Right lobe of liver (tissue), 6 donors: ENCODE measurements at regions not wholly inside any gene's neighbourhood (a gene's known extent, or its start where the extent isn't known, plus 50 kb on each side); places are given as distances from the start of the nearest gene placed in this dataset.

Experiments
- ATAC-seq, 4 donors: fragments of 200-7000 bp; cut with Tn5 transposase; one replicate each; pipeline ENCODE4 v1.9.1; 2020; ENCODE audit warnings: mild to moderate bottlenecking in 4 of 4, moderate library complexity in 4 of 4
- DNase-seq, 3 donors: peaks; one replicate each; pipeline ENCODE4 v3.0.0-alpha.2; 2020
- H3K27ac ChIP-seq, 3 donors: fragments of 200-600 bp; one replicate each; pipeline ENCODE4 v1.8.0; 2022
- H3K27me3 ChIP-seq, 2 donors: fragments of 200-600 bp; one replicate each; pipeline ENCODE4 v1.8.0; 2022
- H3K36me3 ChIP-seq, 4 donors: fragments of 200-600 bp; sonication (generic) in 1 of 4; one replicate each; pipeline versions ENCODE4 v1.5.1 to v1.8.0; 2017 to 2022; ENCODE audit warnings: control low read depth in 1 of 4
- H3K4me1 ChIP-seq, 4 donors: fragments of 200-600 bp; sonication (generic) in 1 of 4; one replicate each; pipeline versions ENCODE4 v1.5.1 to v1.8.0; 2017 to 2022; ENCODE audit warnings: control low read depth in 1 of 4
- H3K4me3 ChIP-seq, 3 donors: fragments of 200-600 bp; one replicate each; pipeline ENCODE4 v1.8.0; 2022
- H3K9me3 ChIP-seq, 4 donors: fragments of 200-600 bp; sonication (generic) in 1 of 4; one replicate each; pipeline versions ENCODE4 v1.5.1 to v1.8.0; 2017 to 2022; ENCODE audit warnings: control low read depth in 1 of 4
- POLR2A ChIP-seq: fragments of 450-650 bp; IDR thresholded peaks from one replicate; pipeline ENCODE4 v1.6.1; 2017; ENCODE audit warnings: antibody characterized with exemption, mild to moderate bottlenecking
- whole genome bisulfite sequencing: methylation state at CpG from one replicate; pipeline ENCODE4 v1.1.6; 2018; ENCODE audit warnings: low coverage, low lambda C conversion rate; ENCODE audit not compliant: insufficient coverage; ENCODE audit errors: missing lambda C conversion rate; 5-methylcytosine and 5-hydroxymethylcytosine counted together
- intact Hi-C, 2 donors: fragments of 100-400 bp; cut with DNase I; formaldehyde crosslinking; loops; one replicate each; pipeline versions ENCODE4 v1.11.2 to v1.14.1; 2022
- TF ChIP-seq, protein P1 (sequence below), 4 donors: fragments of 200-600 bp in 3 of 4; fragments of 450-650 bp in 1 of 4; IDR thresholded peaks; one replicate each; pipeline versions ENCODE4 v1.5.1 to v1.8.0; 2016 to 2022; ENCODE audit warnings: antibody characterized with exemption in 4 of 4, mild to moderate bottlenecking in 2 of 4
- donor health status: DM: no; HTN: yes; CAD: no.
- donor health status: DM: no; HTN: no; CAD: no.
- donor health status: DM: no; HTN: no; CAD: no.
- donor health status: DM: no; HTN: yes; CAD: no.
- donor health status: DM: no; HTN: yes; CAD: no.

- Histone ChIP-seq H3K4me3 (no peak overlapping the region), H3K36me3 (no peaks in the 10 kb centered on the region), H3K27ac (no peak overlapping the region), H3K27me3 (no peaks in the 10 kb centered on the region), H3K9me3 (no peaks in the 10 kb centered on the region), H3K4me1 (no peaks in the 10 kb centered on the region)
- 37% methylated on average over 5 of the region's 5 CpGs for WGBS
- intact Hi-C loops, result no loop called here
- no peak for ATAC-seq
- no peak for DNase-seq
- TF ChIP-seq, protein P1, sequence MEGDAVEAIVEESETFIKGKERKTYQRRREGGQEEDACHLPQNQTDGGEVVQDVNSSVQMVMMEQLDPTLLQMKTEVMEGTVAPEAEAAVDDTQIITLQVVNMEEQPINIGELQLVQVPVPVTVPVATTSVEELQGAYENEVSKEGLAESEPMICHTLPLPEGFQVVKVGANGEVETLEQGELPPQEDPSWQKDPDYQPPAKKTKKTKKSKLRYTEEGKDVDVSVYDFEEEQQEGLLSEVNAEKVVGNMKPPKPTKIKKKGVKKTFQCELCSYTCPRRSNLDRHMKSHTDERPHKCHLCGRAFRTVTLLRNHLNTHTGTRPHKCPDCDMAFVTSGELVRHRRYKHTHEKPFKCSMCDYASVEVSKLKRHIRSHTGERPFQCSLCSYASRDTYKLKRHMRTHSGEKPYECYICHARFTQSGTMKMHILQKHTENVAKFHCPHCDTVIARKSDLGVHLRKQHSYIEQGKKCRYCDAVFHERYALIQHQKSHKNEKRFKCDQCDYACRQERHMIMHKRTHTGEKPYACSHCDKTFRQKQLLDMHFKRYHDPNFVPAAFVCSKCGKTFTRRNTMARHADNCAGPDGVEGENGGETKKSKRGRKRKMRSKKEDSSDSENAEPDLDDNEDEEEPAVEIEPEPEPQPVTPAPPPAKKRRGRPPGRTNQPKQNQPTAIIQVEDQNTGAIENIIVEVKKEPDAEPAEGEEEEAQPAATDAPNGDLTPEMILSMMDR (IDR thresholded peaks at IDR 0.05), result no peak
- TF ChIP-seq POLR2A, result no peak
These were observed 631.3 kb downstream of the NSUN3 start for GRCh38 chr3:94693997-94694640.

- H3K27me3 ChIP-seq, result no peaks in the 10 kb centered on the region
- H3K36me3 ChIP-seq, result no peaks in the 10 kb centered on the region
- TF ChIP-seq, protein P1 (IDR thresholded peaks at IDR 0.05), result no peak
- TF ChIP-seq POLR2A, result no peak
- WGBS, result 57% methylated on average over 2 of the region's 2 CpGs
- ATAC-seq, result no peak
- no peaks in the 10 kb centered on the region for H3K4me1 ChIP-seq
- intact Hi-C loops, result no loop called here
- H3K27ac ChIP-seq, result no peak overlapping the region
- DNase-seq, result no peak
- no peak overlapping the region for H3K4me3 ChIP-seq
- no peaks in the 10 kb centered on the region for H3K9me3 ChIP-seq
These were observed 632.0 kb downstream of the NSUN3 start for GRCh38 chr3:94694894-94695293.

- H3K4me3 ChIP-seq, result no peak overlapping the region
- no peaks in the 10 kb centered on the region for H3K4me1 ChIP-seq
- intact Hi-C loops, result no loop called here
- no peaks in the 10 kb centered on the region for H3K36me3 ChIP-seq
- TF ChIP-seq, protein P1 (IDR thresholded peaks at IDR 0.05), result no peak
- no peak for TF ChIP-seq POLR2A
- H3K27me3 ChIP-seq, result no peaks in the 10 kb centered on the region
- DNase-seq (no peak), ATAC-seq (no peak)
- H3K27ac ChIP-seq, result no peak overlapping the region
- 48% methylated on average over 3 of the region's 3 CpGs for WGBS
- H3K9me3 ChIP-seq, result no peaks in the 10 kb centered on the region
These were observed 641.6 kb downstream of the NSUN3 start for GRCh38 chr3:94704467-94704866.

- Histone ChIP-seq H3K4me3 (no peak overlapping the region), H3K9me3 (no peaks in the 10 kb centered on the region), H3K4me1 (no peaks in the 10 kb centered on the region), H3K27me3 (no peaks in the 10 kb centered on the region), H3K36me3 (no peaks in the 10 kb centered on the region), H3K27ac (no peak overlapping the region)
- no peak for TF ChIP-seq POLR2A
- TF ChIP-seq, protein P1 (IDR thresholded peaks at IDR 0.05), result no peak
- ATAC-seq (no peak), DNase-seq (no peak)
- intact Hi-C loops, result no loop called here
- WGBS, result 47% methylated on average over 1 of the region's 1 CpG
These were observed 646.5 kb downstream of the NSUN3 start for GRCh38 chr3:94709249-94709902.
